ENCODE measurements at regions not wholly inside any gene's neighbourhood (a gene's known extent, or its start where the extent isn't known, plus 50 kb on each side); places are given as distances from the start of the nearest gene placed in this dataset.

GRCh38 chr10:3404381-3404780 is 231.8 kb upstream of the PITRM1 start:
- TF ChIP-seq CTCF (IDR thresholded peaks at IDR 0.05; ENCODE audit: low read length) (no peak), EZH2 (IDR thresholded peaks at IDR 0.05; ENCODE audit: borderline replicate concordance, low read length) (no peak)
